Activated naive CD4-positive, alpha-beta T cell treated with anti-CD3 and anti-CD28 coated beads for 36 hours (primary cell): ENCODE measurements at regions not wholly inside any gene's neighbourhood (a gene's known extent, or its start where the extent isn't known, plus 50 kb on each side); places are given as distances from the start of the nearest gene placed in this dataset.
"Not testable (repeated sequence)": the region's sequence is repeated elsewhere in the genome, so short reads cannot be mapped to it uniquely, and the experiment has no call there.

Source experiments
- CTCF ChIA-PET: fragments of 350-600 bp; sonication (Branson Sonifier 250); formaldehyde crosslinking; loops from one replicate; lab custom pipeline; 2021; ENCODE audit warnings: antibody characterized with exemption; lab: Charles Lee
- DNase-seq: peaks from one replicate; pipeline ENCODE4 v3.0.0-alpha.2; 2020
- H3K27ac Mint-ChIP-seq: one replicate; pipeline ENCODE4 v1.8.0; 2021; ENCODE audit warnings: mild to moderate bottlenecking, mixed read lengths
- H3K27me3 Mint-ChIP-seq: one replicate; pipeline ENCODE4 v1.8.0; 2021; ENCODE audit warnings: low read depth, mixed read lengths
- H3K36me3 Mint-ChIP-seq: one replicate; pipeline ENCODE4 v1.8.0; 2021; ENCODE audit warnings: low read depth, mixed read lengths
- H3K4me1 Mint-ChIP-seq: one replicate; pipeline ENCODE4 v1.8.0; 2021; ENCODE audit warnings: low read depth, mixed read lengths
- H3K4me3 Mint-ChIP-seq: one replicate; pipeline ENCODE4 v1.8.0; 2021; ENCODE audit warnings: mild to moderate bottlenecking, moderate library complexity, mixed read lengths
- H3K9me3 Mint-ChIP-seq: one replicate; pipeline ENCODE4 v1.8.0; 2021; ENCODE audit warnings: mixed read lengths
- intact Hi-C: fragments of 100-400 bp; cut with micrococcal nuclease; formaldehyde crosslinking; loops from one replicate; pipeline ENCODE4 v1.15.1; 2023

GRCh38 chr1:38725321-38725961, 134.1 kb downstream of the RRAGC start:
- CTCF ChIA-PET, H3K9me3 Mint-ChIP-seq, H3K4me1 Mint-ChIP-seq, H3K27ac Mint-ChIP-seq, DNase-seq, H3K4me3 Mint-ChIP-seq, H3K36me3 Mint-ChIP-seq: not testable (repeated sequence)
- H3K27me3 Mint-ChIP-seq: peaks cover 63% of the 10 kb centered on the region
- intact Hi-C loops: loop anchor here (10.0 kb wide), 1 partner anchor 369 kb away; no protein-coding TSS in a partner anchor

DNA sequence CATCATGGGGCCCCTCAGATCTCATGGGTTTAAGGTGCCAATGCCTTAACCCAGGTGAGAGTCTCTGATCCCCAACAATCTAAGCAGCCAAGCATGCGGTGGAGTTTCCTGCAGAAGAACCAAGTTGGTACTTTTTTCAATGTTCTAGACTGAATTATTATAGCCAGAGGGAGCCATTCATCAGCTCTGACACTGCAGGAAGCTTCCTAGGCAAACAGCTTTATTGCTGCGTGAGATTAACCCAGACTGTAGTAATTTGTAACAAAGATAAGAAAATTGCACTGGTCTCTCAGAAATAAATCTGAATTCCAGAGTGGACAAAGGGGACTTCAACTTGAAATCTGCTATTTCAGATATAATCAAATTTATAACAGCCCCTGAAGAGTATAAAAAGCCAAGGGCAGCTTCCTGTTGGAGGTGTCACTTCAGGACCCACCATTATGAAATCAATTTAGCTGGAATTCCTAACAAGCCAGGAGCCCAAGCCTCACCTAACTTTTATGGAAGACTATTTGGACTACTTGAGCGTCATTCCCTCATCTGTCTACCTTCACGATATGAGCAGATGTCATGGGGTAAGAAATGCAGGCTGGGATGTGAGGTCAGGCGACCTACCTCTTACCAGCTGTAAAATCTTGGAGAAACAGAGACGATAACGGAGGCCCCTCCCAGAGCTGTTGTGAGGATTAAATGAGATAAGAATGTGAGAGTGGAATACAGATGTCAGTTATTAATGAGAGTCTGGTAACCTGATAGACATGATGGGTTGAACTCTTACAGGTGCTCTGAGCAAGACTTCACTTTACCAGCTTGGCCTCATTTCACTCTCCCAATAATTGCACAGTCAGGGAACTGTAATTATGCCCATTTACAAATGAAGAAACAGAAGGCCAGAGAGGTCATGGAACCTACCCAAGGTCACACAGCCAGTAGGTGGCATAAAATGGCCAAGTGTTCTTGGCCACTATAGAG, 135.1 kb downstream of the RRAGC start:
- Mint-ChIP-seq H3K36me3 (no peaks in the 10 kb centered on the region), H3K27me3 (peaks cover 60% of the 10 kb centered on the region), H3K27ac (no peak overlapping the region), H3K4me1 (no peaks in the 10 kb centered on the region), H3K4me3 (no peak overlapping the region), H3K9me3 (no peaks in the 10 kb centered on the region)
- CTCF ChIA-PET: no interaction called here
- intact Hi-C loops: loop anchor here (10.0 kb wide), 1 partner anchor 370 kb away; no protein-coding TSS in a partner anchor
- no peak for DNase-seq

DNA sequence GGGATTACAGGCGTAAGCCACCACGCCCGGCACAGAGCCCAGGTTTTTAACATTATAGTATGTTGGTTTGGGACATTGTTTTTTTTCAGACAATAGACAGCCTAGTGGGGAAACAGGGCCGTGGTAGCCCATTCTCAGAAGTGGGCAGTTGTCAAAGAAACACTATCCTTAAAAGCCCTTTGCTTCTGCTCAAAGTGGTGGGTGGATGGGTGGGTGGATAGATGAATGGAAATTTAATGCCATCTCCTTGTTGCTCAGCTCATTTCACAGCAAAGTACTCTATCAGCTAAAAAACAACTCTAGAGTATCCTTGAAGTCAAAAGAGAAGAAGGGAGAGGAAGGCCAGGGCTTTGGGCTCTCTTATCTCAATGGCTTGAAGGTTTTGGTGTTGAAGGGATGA, 137.8 kb downstream of the RRAGC start:
- H3K27me3 Mint-ChIP-seq: peaks cover 38% of the 10 kb centered on the region
- H3K4me1 Mint-ChIP-seq: no peaks in the 10 kb centered on the region

DNA sequence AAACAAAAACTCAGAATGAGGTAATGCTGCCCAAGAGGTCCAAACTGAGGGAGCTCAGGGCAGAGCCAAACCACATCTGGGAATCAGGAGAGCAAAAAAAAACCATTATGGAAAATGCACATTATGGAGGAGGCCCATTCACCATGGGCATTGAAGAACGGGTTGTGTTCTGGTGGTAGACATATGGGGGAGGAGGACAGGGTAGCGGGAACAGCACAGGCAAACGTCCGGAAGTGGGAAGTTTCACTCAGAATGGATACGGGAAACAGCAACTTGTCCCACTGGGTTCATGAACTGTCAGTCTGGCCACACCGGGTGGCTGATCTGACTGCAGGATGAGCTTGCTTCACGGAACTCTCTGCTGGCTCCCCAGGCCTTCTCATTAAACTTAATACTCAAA, 139.7 kb downstream of the RRAGC start:
- intact Hi-C loops: loop anchor here (10.0 kb wide), 1 partner anchor 375 kb away; no protein-coding TSS in a partner anchor
- Mint-ChIP-seq H3K4me1 (no peaks in the 10 kb centered on the region), H3K4me3 (no peak overlapping the region), H3K9me3 (no peaks in the 10 kb centered on the region), H3K36me3 (no peaks in the 10 kb centered on the region), H3K27me3 (peaks cover 22% of the 10 kb centered on the region), H3K27ac (no peak overlapping the region)
- no peak for DNase-seq
- CTCF ChIA-PET: no interaction called here

More for the DNA sequence above, 137.8 kb downstream of the RRAGC start:
- Mint-ChIP-seq H3K36me3 (no peaks in the 10 kb centered on the region), H3K9me3 (no peaks in the 10 kb centered on the region), H3K4me3 (no peak overlapping the region), H3K27ac (no peak overlapping the region)
- no peak for DNase-seq
- intact Hi-C loops: loop anchor here (10.0 kb wide), 1 partner anchor 373 kb away; no protein-coding TSS in a partner anchor
- CTCF ChIA-PET: no interaction called here

DNA sequence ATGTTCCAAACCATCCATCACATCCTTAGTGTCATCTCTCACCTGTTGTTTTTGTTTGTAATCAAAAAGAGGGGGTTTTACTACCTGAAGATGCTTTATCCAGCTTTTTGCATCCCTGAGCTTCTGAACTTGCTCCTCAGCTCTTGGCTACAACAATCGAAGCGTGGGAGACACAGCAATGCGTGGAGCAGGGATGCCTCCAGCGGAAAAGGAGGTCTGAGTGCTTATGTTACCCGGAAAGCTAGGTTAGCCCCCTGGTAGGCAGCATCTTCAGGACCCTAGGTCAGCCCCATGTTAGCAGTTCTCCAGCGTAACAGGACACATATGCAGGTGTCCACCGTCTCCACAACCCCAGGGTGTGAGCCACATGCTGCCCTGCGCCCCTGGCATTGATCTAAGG, 141.5 kb downstream of the RRAGC start:
- no peaks in the 10 kb centered on the region for H3K9me3 Mint-ChIP-seq
- intact Hi-C loops: no loop called here
- CTCF ChIA-PET: interaction anchor here (1.0 kb wide), 1 partner anchor 117 kb away, joined by 3 read pairs; no protein-coding TSS in a partner anchor
- H3K4me1 Mint-ChIP-seq: no peaks in the 10 kb centered on the region
- no peak overlapping the region for H3K27ac Mint-ChIP-seq
- peaks cover 14% of the 10 kb centered on the region for H3K27me3 Mint-ChIP-seq
- no peaks in the 10 kb centered on the region for H3K36me3 Mint-ChIP-seq
- no peak for DNase-seq
- no peak overlapping the region for H3K4me3 Mint-ChIP-seq

- Mint-ChIP-seq H3K27me3 (peaks cover 7% of the 10 kb centered on the region), H3K4me3 (no peak overlapping the region), H3K27ac (no peak overlapping the region), H3K9me3 (peaks cover 1% of the 10 kb centered on the region), H3K36me3 (no peaks in the 10 kb centered on the region), H3K4me1 (no peaks in the 10 kb centered on the region)
- no peak for DNase-seq
- intact Hi-C loops: no loop called here
- CTCF ChIA-PET: no interaction called here
These were observed 143.3 kb downstream of the RRAGC start for GRCh38 chr1:38716229-38716628.

- no peak overlapping the region for H3K27ac Mint-ChIP-seq
- intact Hi-C loops: no loop called here
- no peaks in the 10 kb centered on the region for H3K4me1 Mint-ChIP-seq
- H3K4me3 Mint-ChIP-seq: no peak overlapping the region
- no peak for DNase-seq
- no peaks in the 10 kb centered on the region for H3K36me3 Mint-ChIP-seq
- CTCF ChIA-PET: no interaction called here
- peaks cover 2% of the 10 kb centered on the region for H3K27me3 Mint-ChIP-seq
- H3K9me3 Mint-ChIP-seq: peaks cover 1% of the 10 kb centered on the region
These were observed 144.2 kb downstream of the RRAGC start for GRCh38 chr1:38715415-38715814.

- no peaks in the 10 kb centered on the region for H3K36me3 Mint-ChIP-seq
- no peaks in the 10 kb centered on the region for H3K27me3 Mint-ChIP-seq
- no peak for DNase-seq
- peaks cover 1% of the 10 kb centered on the region for H3K9me3 Mint-ChIP-seq
- intact Hi-C loops: no loop called here
- H3K27ac Mint-ChIP-seq: no peak overlapping the region
- no peaks in the 10 kb centered on the region for H3K4me1 Mint-ChIP-seq
- CTCF ChIA-PET: no interaction called here
- H3K4me3 Mint-ChIP-seq: no peak overlapping the region
These were observed 147.5 kb downstream of the RRAGC start for GRCh38 chr1:38712046-38712445.

DNA sequence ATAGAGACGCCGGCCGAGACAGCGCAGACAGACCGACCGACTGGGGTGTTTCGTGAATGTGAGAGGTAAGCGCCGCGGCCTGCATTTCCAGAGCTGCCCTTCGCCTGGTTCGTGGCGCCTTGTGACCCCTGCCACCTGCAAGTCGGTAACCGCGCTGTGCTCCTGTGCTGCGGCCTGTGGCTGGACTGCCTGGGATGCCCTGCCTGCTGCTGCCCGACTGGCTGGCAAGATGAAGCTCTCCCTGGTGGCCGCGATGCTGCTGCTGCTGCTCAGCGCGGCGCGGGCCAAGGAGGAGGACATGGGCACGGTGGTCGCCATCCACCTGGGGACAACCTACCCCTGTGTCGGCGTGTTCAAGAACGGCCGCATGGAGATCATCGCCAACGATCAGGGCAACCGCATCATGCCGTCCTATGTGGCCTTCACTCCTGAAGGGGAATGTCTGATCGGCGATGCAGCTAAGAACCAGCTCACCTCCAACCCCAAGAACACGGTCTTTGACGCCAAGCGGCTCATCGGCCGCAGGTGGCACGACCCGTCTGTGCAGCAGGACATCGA, 150.8 kb downstream of the RRAGC start:
- H3K4me3 Mint-ChIP-seq: no peak overlapping the region
- peaks cover 7% of the 10 kb centered on the region for H3K9me3 Mint-ChIP-seq
- peaks cover 10% of the 10 kb centered on the region for H3K27me3 Mint-ChIP-seq
- no peaks in the 10 kb centered on the region for H3K4me1 Mint-ChIP-seq
- DNase-seq: no peak
- intact Hi-C loops: no loop called here
- no peaks in the 10 kb centered on the region for H3K36me3 Mint-ChIP-seq
- H3K27ac Mint-ChIP-seq: no peak overlapping the region
- CTCF ChIA-PET: no interaction called here

DNA sequence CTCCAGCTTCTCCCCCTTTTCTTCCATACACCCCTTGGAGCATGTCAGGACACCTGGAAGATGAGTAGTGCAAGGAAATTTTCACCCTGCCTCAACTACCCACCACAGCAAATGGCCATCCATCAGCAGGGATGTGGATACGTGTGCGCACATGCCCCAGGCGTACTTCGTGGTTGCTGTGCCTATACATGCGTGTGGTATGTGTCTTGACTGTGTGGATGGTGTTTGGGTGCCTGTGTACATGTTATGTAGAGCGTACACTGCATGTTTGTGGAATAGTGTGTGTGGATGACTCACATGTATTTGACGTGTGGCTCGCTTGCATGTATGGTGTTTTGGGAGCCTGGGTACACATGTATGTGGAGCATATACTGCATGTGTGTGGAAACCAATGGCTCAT, 158.5 kb downstream of the RRAGC start:
- Mint-ChIP-seq H3K27me3 (peaks cover 22% of the 10 kb centered on the region), H3K9me3 (peaks cover 7% of the 10 kb centered on the region), H3K27ac (no peak overlapping the region), H3K36me3 (no peaks in the 10 kb centered on the region), H3K4me1 (no peaks in the 10 kb centered on the region), H3K4me3 (no peak overlapping the region)
- DNase-seq: no peak
- intact Hi-C loops: no loop called here
- CTCF ChIA-PET: no interaction called here

DNA sequence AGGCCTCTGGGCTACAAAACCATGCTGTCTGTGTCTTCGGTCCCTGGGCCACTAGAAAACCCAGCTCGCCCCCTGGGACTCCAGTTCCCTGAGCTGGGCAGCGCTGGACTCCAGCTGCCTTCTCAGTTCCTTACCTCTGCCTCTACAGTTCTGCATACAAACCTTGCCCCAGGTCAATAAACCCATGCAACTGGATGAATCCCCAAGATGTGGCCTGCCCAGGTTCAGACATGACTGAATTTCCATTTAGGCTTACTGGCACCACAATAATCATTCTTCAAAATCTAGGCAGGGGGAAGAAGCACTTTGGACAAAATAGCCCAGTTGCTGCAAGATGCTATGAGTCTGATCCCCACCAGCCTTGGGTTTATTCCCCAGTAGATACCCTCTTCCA, 159.5 kb downstream of the RRAGC start:
- H3K36me3 Mint-ChIP-seq: no peaks in the 10 kb centered on the region
- H3K9me3 Mint-ChIP-seq: peaks cover 6% of the 10 kb centered on the region
- H3K4me3 Mint-ChIP-seq: no peak overlapping the region
- CTCF ChIA-PET: no interaction called here
- intact Hi-C loops: no loop called here
- H3K27me3 Mint-ChIP-seq: peaks cover 22% of the 10 kb centered on the region
- no peak for DNase-seq
- H3K27ac Mint-ChIP-seq: no peak overlapping the region
- H3K4me1 Mint-ChIP-seq: no peaks in the 10 kb centered on the region

DNA sequence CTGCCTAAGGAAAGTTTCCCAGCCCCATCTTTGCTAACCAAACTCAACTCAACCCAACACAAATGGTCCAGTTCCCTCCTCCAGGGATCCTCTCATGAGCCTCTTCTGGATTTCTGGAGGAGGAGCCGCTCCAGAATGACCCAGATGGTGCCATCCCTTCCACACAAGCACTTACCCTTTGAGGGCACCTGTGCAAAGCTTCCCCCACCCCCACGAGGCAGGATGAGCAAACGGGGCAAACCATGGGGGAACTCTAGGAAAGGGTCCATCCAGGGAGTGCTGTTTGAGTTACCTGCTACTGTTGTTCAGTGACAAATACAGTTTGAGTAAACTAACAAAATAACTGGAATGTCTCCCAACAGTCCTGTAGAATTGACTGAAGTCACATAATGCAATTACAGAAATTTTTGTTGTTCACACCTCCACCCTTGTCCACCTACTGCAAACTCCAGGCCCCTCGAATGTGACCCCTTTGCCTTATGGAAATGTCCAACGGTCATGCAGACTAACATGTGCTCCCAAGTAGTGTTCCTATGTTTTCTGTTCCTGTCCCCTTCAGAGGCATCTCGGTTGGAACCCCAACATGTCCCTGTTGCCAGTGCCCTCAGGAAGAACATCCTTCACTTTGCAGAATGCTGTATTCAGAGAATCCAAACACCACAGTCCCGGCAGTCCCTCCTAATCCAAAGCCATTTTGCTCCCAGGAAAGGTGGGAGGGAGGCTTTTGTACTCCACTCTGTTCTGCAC, 160.1 kb downstream of the RRAGC start:
- Mint-ChIP-seq H3K4me3 (no peak overlapping the region), H3K9me3 (peaks cover 4% of the 10 kb centered on the region), H3K4me1 (no peaks in the 10 kb centered on the region), H3K36me3 (no peaks in the 10 kb centered on the region), H3K27me3 (peaks cover 21% of the 10 kb centered on the region), H3K27ac (no peak overlapping the region)
- CTCF ChIA-PET: no interaction called here
- no peak for DNase-seq
- intact Hi-C loops: no loop called here
